MM.1S (cell line): ENCODE measurements at regions not wholly inside any gene's neighbourhood (a gene's known extent, or its start where the extent isn't known, plus 50 kb on each side); places are given as distances from the start of the nearest gene placed in this dataset.

Source experiments
- DNase-seq: peaks from one replicate; pipeline ENCODE4 v3.0.0-alpha.2; 2015
- H2AFZ ChIP-seq: fragments of 300-600 bp; sonication (generic); 2 replicates; pipeline ENCODE4 v1.6.0; 2016; ENCODE audit warnings: antibody characterized with exemption, low read length
- H3F3A ChIP-seq: fragments of 300-600 bp; sonication (generic); 2 replicates; pipeline ENCODE4 v1.6.1; 2016; ENCODE audit warnings: mild to moderate bottlenecking, antibody characterized with exemption, low read length, moderate library complexity, mixed read lengths; ENCODE audit not compliant: insufficient read depth
- H3K27ac ChIP-seq: fragments of 300-600 bp; sonication (generic); 2 replicates; pipeline ENCODE4 v1.5.1; 2016; ENCODE audit warnings: mild to moderate bottlenecking, low read length
- H3K27me3 ChIP-seq: fragments of 300-600 bp; sonication (generic); replicated peaks from 2 replicates; pipeline ENCODE4 v1.6.0; 2016; ENCODE audit warnings: low read length; ENCODE audit not compliant: insufficient read depth
- H3K36me3 ChIP-seq: fragments of 300-600 bp; sonication (generic); replicated peaks from 2 replicates; pipeline ENCODE4 v1.6.1; 2016; ENCODE audit warnings: mild to moderate bottlenecking, low read length, mixed read lengths; ENCODE audit not compliant: insufficient read depth
- H3K4me1 ChIP-seq: fragments of 300-600 bp; sonication (generic); 2 replicates; pipeline ENCODE4 v1.6.1; 2016; ENCODE audit warnings: low read length, mixed read lengths
- H3K4me2 ChIP-seq: fragments of 300-600 bp; sonication (generic); 2 replicates; pipeline ENCODE4 v1.6.0; 2016; ENCODE audit warnings: low read depth, low read length
- H3K4me3 ChIP-seq: fragments of 300-600 bp; sonication (generic); 2 replicates; pipeline ENCODE4 v1.5.1; 2016; ENCODE audit warnings: low read length, mixed read lengths
- H3K79me2 ChIP-seq: fragments of 300-600 bp; sonication (generic); 2 replicates; pipeline ENCODE4 v1.6.1; 2016; ENCODE audit warnings: mixed run types, low read length, mixed read lengths
- H3K9ac ChIP-seq: fragments of 300-600 bp; sonication (generic); 2 replicates; pipeline ENCODE4 v1.6.1; 2016; ENCODE audit warnings: low read length, mixed read lengths
- H3K9me2 ChIP-seq: fragments of 300-600 bp; sonication (generic); replicated peaks from 2 replicates; pipeline ENCODE4 v1.6.1; 2016; ENCODE audit warnings: mild to moderate bottlenecking, low read length, mixed read lengths; ENCODE audit not compliant: insufficient read depth
- H3K9me3 ChIP-seq: fragments of 300-600 bp; sonication (generic); replicated peaks from 2 replicates; pipeline ENCODE4 v1.6.1; 2016; ENCODE audit warnings: mild to moderate bottlenecking, low read length, mixed read lengths; ENCODE audit not compliant: insufficient read depth
- H4K20me1 ChIP-seq: fragments of 300-600 bp; sonication (generic); 2 replicates; pipeline ENCODE4 v1.6.1; 2016; ENCODE audit warnings: mild to moderate bottlenecking, low read length, moderate library complexity, mixed read lengths; ENCODE audit not compliant: insufficient read depth
- EZH2 ChIP-seq: fragments of 300-600 bp; sonication (generic); optimal IDR thresholded peaks from 2 replicates; pipeline ENCODE3; 2017; ENCODE audit warnings: low read depth, mild to moderate bottlenecking, antibody characterized with exemption, low read length, mixed read lengths
- EZH2phosphoT487 ChIP-seq: fragments of 300-600 bp; sonication (generic); IDR thresholded peaks from 2 replicates; pipeline ENCODE4 v1.6.1; 2018; ENCODE audit warnings: antibody characterized with exemption, low read length
- TF ChIP-seq, protein P1 (sequence below): fragments of 300-600 bp; sonication (generic); IDR thresholded peaks from 2 replicates; pipeline ENCODE4 v1.5.1; 2016; ENCODE audit warnings: antibody characterized with exemption, low read length, mixed read lengths

DNA sequence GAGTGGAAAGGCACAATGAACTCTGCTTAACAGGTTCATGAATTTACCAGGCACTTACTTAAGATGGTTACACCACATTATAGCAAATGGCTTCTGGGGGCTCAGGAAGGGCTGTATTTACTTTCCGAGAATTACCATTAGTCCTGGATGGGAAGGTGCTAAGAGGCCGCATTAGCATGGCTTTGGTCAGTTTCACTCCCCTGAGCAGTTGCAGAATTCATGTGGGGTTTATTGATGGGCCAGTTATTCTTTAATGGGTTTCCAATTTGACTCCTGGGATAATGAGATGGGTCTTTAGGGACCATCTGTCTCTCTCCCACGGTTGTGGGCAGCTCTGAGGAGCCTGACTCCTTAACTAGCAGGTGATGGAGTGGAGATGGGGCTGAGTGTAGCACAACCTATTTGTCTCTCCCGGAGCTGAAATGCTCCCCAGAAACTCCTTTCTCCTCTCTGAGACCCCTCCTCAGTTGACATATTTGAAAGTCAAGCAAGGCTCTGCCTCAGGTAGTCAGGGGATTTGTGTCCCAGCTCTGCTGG is 652.5 kb downstream of the HS3ST4 start:
- no peaks in the 10 kb centered on the region for H3K36me3 ChIP-seq
- H3K4me3 ChIP-seq: no peak overlapping the region
- H2AFZ ChIP-seq: no peak overlapping the region
- no peak overlapping the region for H3K9ac ChIP-seq
- H3K9me2 ChIP-seq: no peaks in the 10 kb centered on the region
- no peaks in the 10 kb centered on the region for H3K9me3 ChIP-seq
- no peak for TF ChIP-seq EZH2phosphoT487
- no peak for TF ChIP-seq EZH2
- TF ChIP-seq, protein P1, sequence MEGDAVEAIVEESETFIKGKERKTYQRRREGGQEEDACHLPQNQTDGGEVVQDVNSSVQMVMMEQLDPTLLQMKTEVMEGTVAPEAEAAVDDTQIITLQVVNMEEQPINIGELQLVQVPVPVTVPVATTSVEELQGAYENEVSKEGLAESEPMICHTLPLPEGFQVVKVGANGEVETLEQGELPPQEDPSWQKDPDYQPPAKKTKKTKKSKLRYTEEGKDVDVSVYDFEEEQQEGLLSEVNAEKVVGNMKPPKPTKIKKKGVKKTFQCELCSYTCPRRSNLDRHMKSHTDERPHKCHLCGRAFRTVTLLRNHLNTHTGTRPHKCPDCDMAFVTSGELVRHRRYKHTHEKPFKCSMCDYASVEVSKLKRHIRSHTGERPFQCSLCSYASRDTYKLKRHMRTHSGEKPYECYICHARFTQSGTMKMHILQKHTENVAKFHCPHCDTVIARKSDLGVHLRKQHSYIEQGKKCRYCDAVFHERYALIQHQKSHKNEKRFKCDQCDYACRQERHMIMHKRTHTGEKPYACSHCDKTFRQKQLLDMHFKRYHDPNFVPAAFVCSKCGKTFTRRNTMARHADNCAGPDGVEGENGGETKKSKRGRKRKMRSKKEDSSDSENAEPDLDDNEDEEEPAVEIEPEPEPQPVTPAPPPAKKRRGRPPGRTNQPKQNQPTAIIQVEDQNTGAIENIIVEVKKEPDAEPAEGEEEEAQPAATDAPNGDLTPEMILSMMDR: no peak
- no peaks in the 10 kb centered on the region for H4K20me1 ChIP-seq
- H3K4me1 ChIP-seq: no peaks in the 10 kb centered on the region
- DNase-seq: no peak
- no peak overlapping the region for H3K27ac ChIP-seq
- no peak overlapping the region for H3K4me2 ChIP-seq
- H3F3A ChIP-seq: no peaks in the 10 kb centered on the region
- no peaks in the 10 kb centered on the region for H3K79me2 ChIP-seq
- H3K27me3 ChIP-seq: no peaks in the 10 kb centered on the region

DNA sequence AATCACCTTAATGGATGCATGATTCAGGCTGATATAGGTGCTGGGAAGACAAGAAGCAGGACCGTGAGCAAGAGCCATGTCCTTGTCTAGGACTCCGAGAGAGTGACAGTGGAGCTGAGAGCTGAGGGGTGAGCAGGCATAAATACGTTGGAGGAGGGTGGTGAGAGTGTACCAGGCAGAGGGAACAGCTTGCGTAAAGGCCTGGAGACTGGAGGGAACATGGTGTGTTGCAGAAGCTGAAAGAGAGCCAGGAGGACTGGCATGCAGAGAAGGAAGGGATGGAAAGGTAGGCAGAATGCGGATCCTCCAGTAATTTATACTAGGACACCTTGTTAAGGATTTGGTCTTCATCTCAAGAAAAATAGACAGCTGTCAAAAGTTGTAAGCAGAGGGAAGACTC is 653.2 kb downstream of the HS3ST4 start:
- Histone ChIP-seq H3K9me2 (no peaks in the 10 kb centered on the region), H2AFZ (no peak overlapping the region), H3K27ac (no peak overlapping the region), H3K4me2 (no peak overlapping the region), H4K20me1 (no peaks in the 10 kb centered on the region), H3K4me3 (no peak overlapping the region), H3K36me3 (no peaks in the 10 kb centered on the region), H3F3A (no peaks in the 10 kb centered on the region), H3K4me1 (no peaks in the 10 kb centered on the region), H3K9ac (no peak overlapping the region), H3K79me2 (no peaks in the 10 kb centered on the region), H3K27me3 (no peaks in the 10 kb centered on the region), H3K9me3 (no peaks in the 10 kb centered on the region)
- TF ChIP-seq, protein P1: no peak
- no peak for DNase-seq

DNA sequence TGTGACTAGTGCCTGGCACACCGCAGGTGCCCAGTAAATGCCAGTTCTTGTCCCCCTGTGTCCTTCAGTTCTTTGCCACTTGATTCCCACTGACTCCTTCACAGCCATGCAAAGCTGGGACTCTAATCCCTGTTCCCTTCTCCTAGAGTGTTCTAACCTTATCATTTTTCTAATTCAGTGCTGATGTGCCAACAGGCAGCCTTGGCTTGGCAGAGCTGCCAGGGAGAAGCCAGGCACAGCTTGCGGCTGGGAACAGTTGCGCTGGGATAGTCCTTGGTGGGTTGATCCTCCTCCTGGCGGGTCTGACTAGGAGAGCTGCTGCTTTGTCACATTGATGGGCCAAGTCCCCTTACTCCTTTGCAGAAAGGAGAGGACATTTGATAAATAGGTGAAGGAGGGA is 654.2 kb downstream of the HS3ST4 start:
- TF ChIP-seq EZH2: no peak
- TF ChIP-seq, protein P1: no peak
- TF ChIP-seq EZH2phosphoT487: no peak
- no peak overlapping the region for H3K4me3 ChIP-seq
- H3K9me2 ChIP-seq: no peaks in the 10 kb centered on the region
- no peaks in the 10 kb centered on the region for H3K27me3 ChIP-seq
- H3K9ac ChIP-seq: no peak overlapping the region
- H3K79me2 ChIP-seq: no peaks in the 10 kb centered on the region
- DNase-seq: no peak
- H3K36me3 ChIP-seq: no peaks in the 10 kb centered on the region
- no peaks in the 10 kb centered on the region for H3K9me3 ChIP-seq
- no peak overlapping the region for H3K27ac ChIP-seq
- H4K20me1 ChIP-seq: no peaks in the 10 kb centered on the region
- H3K4me2 ChIP-seq: no peak overlapping the region
- no peaks in the 10 kb centered on the region for H3F3A ChIP-seq
- H2AFZ ChIP-seq: no peak overlapping the region
- H3K4me1 ChIP-seq: no peaks in the 10 kb centered on the region
